Spleen (tissue), 11 donors: ENCODE measurements at regions not wholly inside any gene's neighbourhood (a gene's known extent, or its start where the extent isn't known, plus 50 kb on each side); places are given as distances from the start of the nearest gene placed in this dataset.

ENCODE experiments used
- DNase-seq: peaks from one replicate; pipeline ENCODE4 v3.0.0-alpha.2; 2020
- H3K27ac ChIP-seq, 8 donors: fragments of 200-600 bp; sonication (generic) in 7 of 8; 1 replicate in 4 of 8; 2 replicates in 4 of 8; pipeline versions ENCODE4 v1.5.0 to v1.8.0; 2016 to 2021; ENCODE audit warnings: inconsistent platforms in 4 of 8, mild to moderate bottlenecking in 4 of 8, moderate library complexity in 1 of 8
- H3K27me3 ChIP-seq, 7 donors: fragments of 200-600 bp; sonication (generic) in 6 of 7; replicated peaks in 1 of 7; 1 replicate in 4 of 7; 2 replicates in 3 of 7; pipeline versions ENCODE4 v1.5.0 to v1.8.0; 2016 to 2021; ENCODE audit warnings: inconsistent platforms in 3 of 7, mild to moderate bottlenecking in 1 of 7
- H3K36me3 ChIP-seq, 6 donors: fragments of 200-600 bp; sonication (generic) in 5 of 6; 1 replicate in 4 of 6; 2 replicates in 2 of 6; pipeline versions ENCODE4 v1.5.0 to v1.8.0; 2016 to 2021; ENCODE audit warnings: inconsistent platforms in 2 of 6
- H3K4me1 ChIP-seq, 6 donors: fragments of 200-600 bp; sonication (generic) in 5 of 6; 1 replicate in 3 of 6; 2 replicates in 3 of 6; pipeline versions ENCODE4 v1.5.0 to v1.8.0; 2016 to 2021; ENCODE audit warnings: inconsistent platforms in 3 of 6
- H3K4me3 ChIP-seq, 8 donors: fragments of 200-600 bp; sonication (generic) in 7 of 8; 1 replicate in 4 of 8; 2 replicates in 4 of 8; pipeline versions ENCODE4 v1.5.0 to v1.8.0; 2016 to 2021; ENCODE audit warnings: inconsistent platforms in 4 of 8, mild to moderate bottlenecking in 4 of 8, moderate library complexity in 2 of 8
- H3K9me3 ChIP-seq, 8 donors: fragments of 200-600 bp; sonication (generic) in 7 of 8; 1 replicate in 4 of 8; 2 replicates in 4 of 8; pipeline versions ENCODE4 v1.5.0 to v1.8.0; 2016 to 2021; ENCODE audit warnings: inconsistent platforms in 4 of 8
- CTCF ChIP-seq, 11 experiments: fragments of 200-600 bp in 7 of 11; fragments of 450-650 bp in 4 of 11; sonication (generic) in 4 of 11; IDR thresholded peaks in 8 of 11; conservative IDR thresholded peaks in 3 of 11; 1 replicate in 7 of 11; 2 replicates in 4 of 11; pipeline versions ENCODE4 v1.4.0 to v1.8.0; 2016 to 2021; ENCODE audit warnings: antibody characterized with exemption in 11 of 11, inconsistent platforms in 4 of 11, mild to moderate bottlenecking in 1 of 11
- POLR2A ChIP-seq, 3 donors: fragments of 450-650 bp; IDR thresholded peaks; one replicate each; pipeline ENCODE4 v1.5.1; 2017; ENCODE audit warnings: antibody characterized with exemption in 3 of 3, mild to moderate bottlenecking in 1 of 3
- POLR2AphosphoS5 ChIP-seq, 3 donors: sonication (generic); formaldehyde crosslinking; IDR thresholded peaks; one replicate each; pipeline ENCODE4 v1.5.1; 2017; ENCODE audit warnings: antibody characterized with exemption in 3 of 3
- WGBS, 5 donors: extraction: QIAGEN DNeasy Blood & Tissue Kit in 3 of 5; methylation state at CpG; one replicate each; pipeline versions ENCODE4 v1.1.5 to v1.1.7; 2013 to 2018; 5-methylcytosine and 5-hydroxymethylcytosine counted together
- intact Hi-C: fragments of 100-400 bp; cut with DNase I; formaldehyde crosslinking; loops from one replicate; pipeline ENCODE4 v1.15.0; 2023; ENCODE audit warnings: low total_unique reads
- donor health status: healthy with polysubstance abuse.
- donor health status: DM: no; HTN: no; CAD: no; lungs with moderate emphysema.
- donor health status: DM: no; HTN: no; CAD: no.
- donor health status: Bipolar disorder and iron deficiency.
- donor health status: healthy.
- donor health status: DM: no; HTN: no; CAD: no.
- donor health status: DM: yes; HTN: yes; CAD: no.

GRCh38 chr1:229842302-229843255 lies 216.5 kb downstream of the URB2 start:
- Histone ChIP-seq H3K4me3 (no peak overlapping the region), H3K27me3 (no peaks in the 10 kb centered on the region), H3K4me1 (peaks cover 0 to 35% (median 1%) of the 10 kb centered on the region in 6 donors), H3K36me3 (no peaks in the 10 kb centered on the region), H3K9me3 (no peaks in the 10 kb centered on the region), H3K27ac (no peak overlapping the region)
- no peak for DNase-seq
- TF ChIP-seq POLR2AphosphoS5 (IDR thresholded peaks at IDR 0.05), result no peak
- no peak for TF ChIP-seq POLR2A (IDR thresholded peaks at IDR 0.05)
- no peak for TF ChIP-seq CTCF (IDR thresholded peaks at IDR 0.05 in 8 of 11, conservative IDR thresholded peaks at IDR 0.05 in 3 of 11)
- intact Hi-C loops, result no loop called here
- 85 to 93% (median 91%) methylated on average over 10 of the region's 10 CpGs for WGBS, 5 donors

GRCh38 chr1:229843627-229844238 lies 217.7 kb downstream of the URB2 start:
- intact Hi-C loops, result no loop called here
- Histone ChIP-seq H3K9me3 (no peaks in the 10 kb centered on the region), H3K27me3 (peaks cover 0 to 3% (median 0%) of the 10 kb centered on the region in 7 donors), H3K4me3 (no peak overlapping the region), H3K36me3 (no peaks in the 10 kb centered on the region), H3K4me1 (peaks cover 0 to 35% (median 1%) of the 10 kb centered on the region in 6 donors), H3K27ac (no peak overlapping the region)
- WGBS, 5 donors, result 63 to 73% (median 67%) methylated on average over 3 of the region's 3 CpGs
- DNase-seq, result no peak
- TF ChIP-seq POLR2AphosphoS5 (IDR thresholded peaks at IDR 0.05), result no peak
- no peak for TF ChIP-seq CTCF (IDR thresholded peaks at IDR 0.05 in 8 of 11, conservative IDR thresholded peaks at IDR 0.05 in 3 of 11)
- TF ChIP-seq POLR2A (IDR thresholded peaks at IDR 0.05), result no peak

GRCh38 chr1:229844675-229845074 lies 218.6 kb downstream of the URB2 start:
- Histone ChIP-seq H3K4me1 (peaks cover 0 to 35% (median 1%) of the 10 kb centered on the region in 6 donors), H3K9me3 (no peaks in the 10 kb centered on the region), H3K4me3 (no peak overlapping the region), H3K27me3 (peaks cover 0 to 3% (median 0%) of the 10 kb centered on the region in 7 donors), H3K36me3 (no peaks in the 10 kb centered on the region), H3K27ac (no peak overlapping the region)
- DNase-seq, result peak; percentile 21
- WGBS, 5 donors, result 47 to 69% (median 54%) methylated on average over 6 of the region's 6 CpGs
- TF ChIP-seq POLR2A (IDR thresholded peaks at IDR 0.05) (no peak), POLR2AphosphoS5 (IDR thresholded peaks at IDR 0.05) (no peak), CTCF (IDR thresholded peaks at IDR 0.05 in 8 of 11, conservative IDR thresholded peaks at IDR 0.05 in 3 of 11) (no peak)
- intact Hi-C loops, result no loop called here
